GM10248 (cell line): ENCODE measurements at regions not wholly inside any gene's neighbourhood (a gene's known extent, or its start where the extent isn't known, plus 50 kb on each side); places are given as distances from the start of the nearest gene placed in this dataset.

Source experiments
- CTCF ChIA-PET: fragments of 300-600 bp; sonication (Branson Sonifier 250); formaldehyde crosslinking; extraction: SDS; loops from one replicate; lab custom pipeline; 2021; ENCODE audit warnings: antibody characterized with exemption; lab: Yijun Ruan, JAX
- POLR2A ChIA-PET: fragments of 350-650 bp; sonication (Branson Sonifier 250); formaldehyde crosslinking; extraction: SDS; loops from one replicate; lab custom pipeline; 2020; ENCODE audit warnings: antibody characterized with exemption; lab: Yijun Ruan, JAX
- DNase-seq: peaks from one replicate; pipeline ENCODE4 v3.0.0; 2012; ENCODE audit errors: extremely low spot score
- TF ChIP-seq, protein P1 (sequence below): IDR thresholded peaks from 2 replicates; pipeline ENCODE4 v1.5.1; 2012; ENCODE audit warnings: mild to moderate bottlenecking, low read depth; ENCODE audit errors: extremely low read depth, missing control alignments, control extremely low read depth

DNA sequence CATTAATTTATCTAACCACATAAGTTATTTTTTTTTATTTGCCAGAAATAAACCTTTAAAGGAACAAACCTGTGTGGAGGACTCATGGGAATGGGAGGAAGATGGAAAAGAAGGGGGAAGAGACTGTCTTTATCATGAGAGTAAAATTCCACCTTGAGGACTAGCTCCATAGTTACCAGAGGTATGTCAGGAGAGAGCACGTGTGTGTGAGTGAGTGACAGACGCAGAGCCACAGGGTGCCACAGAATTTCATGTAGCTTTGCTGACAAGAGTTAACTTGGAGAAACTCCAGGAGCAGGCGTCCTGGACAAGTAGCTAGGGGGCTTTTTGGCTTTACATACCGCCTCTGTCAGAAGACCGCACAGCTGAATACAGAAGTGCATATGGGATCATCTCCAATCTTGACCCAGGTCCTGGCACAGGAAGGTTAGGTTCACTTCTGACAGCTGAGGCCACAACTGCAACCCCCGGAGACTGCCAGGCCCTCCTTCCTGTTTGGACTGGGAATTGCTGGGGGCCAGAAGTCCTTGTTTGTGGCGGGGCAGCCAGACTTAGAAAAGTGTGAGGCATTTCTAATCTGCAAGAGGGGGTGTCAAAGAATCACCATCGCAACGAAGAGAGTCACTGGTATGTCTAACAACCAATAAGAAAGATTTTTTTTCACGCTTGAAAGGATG, 197.8 kb upstream of the TPM1 start:
- no peak for DNase-seq
- TF ChIP-seq, protein P1, sequence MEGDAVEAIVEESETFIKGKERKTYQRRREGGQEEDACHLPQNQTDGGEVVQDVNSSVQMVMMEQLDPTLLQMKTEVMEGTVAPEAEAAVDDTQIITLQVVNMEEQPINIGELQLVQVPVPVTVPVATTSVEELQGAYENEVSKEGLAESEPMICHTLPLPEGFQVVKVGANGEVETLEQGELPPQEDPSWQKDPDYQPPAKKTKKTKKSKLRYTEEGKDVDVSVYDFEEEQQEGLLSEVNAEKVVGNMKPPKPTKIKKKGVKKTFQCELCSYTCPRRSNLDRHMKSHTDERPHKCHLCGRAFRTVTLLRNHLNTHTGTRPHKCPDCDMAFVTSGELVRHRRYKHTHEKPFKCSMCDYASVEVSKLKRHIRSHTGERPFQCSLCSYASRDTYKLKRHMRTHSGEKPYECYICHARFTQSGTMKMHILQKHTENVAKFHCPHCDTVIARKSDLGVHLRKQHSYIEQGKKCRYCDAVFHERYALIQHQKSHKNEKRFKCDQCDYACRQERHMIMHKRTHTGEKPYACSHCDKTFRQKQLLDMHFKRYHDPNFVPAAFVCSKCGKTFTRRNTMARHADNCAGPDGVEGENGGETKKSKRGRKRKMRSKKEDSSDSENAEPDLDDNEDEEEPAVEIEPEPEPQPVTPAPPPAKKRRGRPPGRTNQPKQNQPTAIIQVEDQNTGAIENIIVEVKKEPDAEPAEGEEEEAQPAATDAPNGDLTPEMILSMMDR: no peak
- ChIA-PET POLR2A (no interaction called here), CTCF (interaction anchor here (1.0 to 1.3 kb wide), 2 partner anchors 22 to 102 kb away, joined by 3 read pairs; no protein-coding TSS in a partner anchor)

DNA sequence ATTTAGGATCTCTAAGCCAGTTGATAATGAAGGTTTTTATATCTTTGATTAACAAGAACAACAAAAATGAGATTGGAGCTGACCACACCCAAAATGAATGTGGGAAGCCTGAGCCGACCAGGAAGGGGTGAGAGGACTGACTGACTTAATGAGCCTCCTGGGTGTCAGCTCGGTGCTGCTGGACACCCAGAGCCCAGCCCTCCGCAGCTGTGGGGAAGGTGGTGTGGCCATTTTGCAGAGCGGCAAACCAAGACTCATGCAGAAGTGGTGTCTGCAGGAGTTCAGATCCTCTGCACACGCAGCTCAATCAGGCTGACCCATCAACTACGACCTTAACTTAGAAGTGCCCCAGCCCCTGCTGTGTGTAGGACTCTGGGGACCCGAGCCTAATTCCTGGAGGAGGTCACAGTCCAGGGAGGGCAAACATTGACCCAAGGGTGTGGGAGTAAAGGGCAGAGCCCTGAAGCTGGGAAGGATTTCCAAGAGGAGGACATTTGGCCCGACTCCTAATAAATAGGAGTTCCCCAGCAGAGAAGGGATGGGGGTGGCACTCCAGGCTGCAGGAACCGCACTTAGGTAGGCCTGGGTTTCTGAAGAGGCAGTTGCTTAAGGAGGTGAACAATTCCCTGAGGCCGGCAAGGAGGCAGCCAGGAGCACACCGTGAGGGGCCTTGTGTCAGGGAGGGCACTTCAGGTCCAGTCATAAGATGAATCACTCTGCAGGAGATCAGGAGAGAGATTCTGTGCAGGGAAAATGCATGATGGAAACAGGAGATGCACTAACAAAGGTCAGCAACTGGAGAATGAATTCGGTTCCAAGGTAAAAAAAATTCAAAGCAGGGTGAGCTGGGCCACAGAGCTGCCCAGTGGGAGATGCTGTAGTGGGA, 197.1 kb upstream of the TPM1 start:
- no peak for DNase-seq
- TF ChIP-seq, protein P1: no peak
- ChIA-PET CTCF (interaction anchor here (1.0 to 1.3 kb wide), 3 partner anchors 17 to 103 kb away, joined by 3 read pairs; no protein-coding TSS in a partner anchor), POLR2A (no interaction called here)

DNA sequence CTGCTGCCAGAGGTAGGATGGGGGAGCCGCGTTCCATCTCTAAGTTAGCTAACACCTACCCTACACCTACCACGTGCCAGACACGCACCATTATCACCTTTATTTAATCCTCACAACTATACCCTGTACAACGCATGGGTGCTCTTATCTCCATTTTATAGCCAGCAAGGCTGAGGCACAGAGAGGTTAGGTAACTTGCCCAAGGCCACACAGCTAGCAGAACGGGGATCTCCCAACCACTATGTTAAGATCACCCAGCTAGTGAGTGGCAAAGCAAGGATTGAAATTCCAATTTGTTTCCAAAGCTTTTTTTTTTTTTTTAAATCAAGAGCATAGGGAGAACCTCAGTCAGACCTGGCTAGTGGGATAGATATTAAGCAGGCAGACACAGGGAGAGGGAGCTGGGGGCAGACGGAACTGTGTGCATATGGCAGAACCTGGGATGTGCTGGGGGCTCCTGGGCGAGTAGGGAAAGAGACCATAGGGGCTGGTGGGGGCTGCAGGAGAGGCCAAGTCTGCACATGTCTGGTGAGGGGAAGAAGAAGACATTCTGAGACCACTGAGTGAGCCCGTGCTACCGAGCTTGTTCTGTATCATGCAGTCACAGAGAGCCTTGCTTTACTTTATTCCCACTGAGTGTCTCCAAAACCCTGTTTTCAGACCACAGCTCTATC, 196.3 kb upstream of the TPM1 start:
- ChIA-PET POLR2A (no interaction called here), CTCF (interaction anchor here (0.9 to 1.4 kb wide), 3 partner anchors 16 to 248 kb away, joined by 3 to 4 read pairs (median 3); no protein-coding TSS in a partner anchor)
- TF ChIP-seq, protein P1: no peak
- DNase-seq: no peak

DNA sequence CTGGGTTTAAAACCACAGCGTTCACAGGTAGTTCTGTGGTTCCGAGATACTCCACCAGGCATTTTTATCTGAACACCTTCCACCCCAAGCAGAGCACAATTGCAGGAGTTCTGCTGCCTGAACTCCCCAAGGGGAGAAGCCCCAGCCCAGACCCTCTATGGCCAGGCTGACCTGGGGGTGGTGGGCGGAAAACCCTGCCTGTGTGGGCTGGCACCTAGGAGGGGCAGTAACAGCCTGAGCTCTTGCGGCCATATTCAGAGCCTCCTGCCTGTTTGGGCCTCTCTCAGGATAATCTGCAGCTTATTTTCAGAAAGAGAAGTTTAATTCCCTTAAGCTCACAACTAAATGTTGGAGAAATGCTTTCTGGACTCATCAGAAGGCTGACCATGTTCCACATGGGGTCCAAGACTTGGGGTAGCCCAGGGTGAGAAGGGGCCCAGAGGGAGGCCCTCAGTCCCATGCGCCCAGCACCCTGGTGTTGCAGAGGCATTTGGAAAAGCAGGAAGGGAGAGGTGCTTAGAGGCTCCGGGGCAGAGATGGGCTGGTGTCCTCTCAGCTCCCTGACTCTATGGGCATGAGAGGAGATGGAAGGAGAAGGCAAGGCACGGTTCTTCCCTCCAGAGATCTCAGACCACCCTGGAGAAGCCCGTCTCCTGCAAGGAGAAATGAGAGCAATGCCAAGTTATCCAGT, 195.6 kb upstream of the TPM1 start:
- no peak for DNase-seq
- POLR2A ChIA-PET: no interaction called here
- CTCF ChIA-PET: interaction anchor here (0.7 to 1.4 kb wide), 5 partner anchors 11 to 247 kb away, joined by 3 to 4 read pairs (median 3); no protein-coding TSS in a partner anchor
- TF ChIP-seq, protein P1: no peak

DNA sequence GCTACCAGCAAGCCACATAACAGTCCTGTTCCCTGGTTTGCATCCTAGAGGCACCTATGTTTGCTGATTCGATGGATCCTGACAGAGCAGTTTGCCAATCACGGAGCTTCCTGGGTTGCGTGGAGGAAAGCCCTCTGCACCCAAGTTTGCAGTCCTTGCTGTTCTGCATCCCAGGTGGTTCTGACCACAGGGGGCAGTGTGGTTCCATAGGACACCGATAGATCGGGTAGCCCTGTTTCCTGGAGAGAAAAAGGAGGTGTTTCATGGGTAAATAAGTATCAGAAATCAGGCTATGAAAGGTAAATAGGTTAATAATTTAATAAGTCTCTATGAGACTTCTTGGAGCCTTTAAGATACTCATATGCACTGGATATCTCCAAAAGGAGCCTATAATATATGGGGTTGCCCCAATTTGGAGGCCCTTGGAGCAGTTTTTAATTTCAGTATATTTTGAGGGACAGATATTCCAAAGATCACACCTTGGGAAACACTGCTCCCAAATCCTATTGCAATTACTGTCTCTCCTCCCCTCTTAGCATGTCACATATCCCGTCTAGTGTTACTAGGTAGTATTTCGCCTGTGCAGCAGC, 194.6 kb upstream of the TPM1 start:
- peak; percentile 53 for DNase-seq
- TF ChIP-seq, protein P1: peak; percentile 46
- ChIA-PET POLR2A (no interaction called here), CTCF (interaction anchor here (0.7 to 1.4 kb wide), 3 partner anchors 12 to 246 kb away, joined by 3 to 4 read pairs (median 3); no protein-coding TSS in a partner anchor)
